ENCODE measurements at regions not wholly inside any gene's neighbourhood (a gene's known extent, or its start where the extent isn't known, plus 50 kb on each side); places are given as distances from the start of the nearest gene placed in this dataset.

GRCh38 chr1:228937851-228938536 lies 202.7 kb downstream of the RHOU start:
- TF ChIP-seq CTCF (conservative IDR thresholded peaks at IDR 0.05; ENCODE audit: low read depth, low read length) (no peak), EZH2 (IDR thresholded peaks at IDR 0.05; ENCODE audit: borderline replicate concordance, low read depth, low read length, poor library complexity, severe bottlenecking) (no peak)
